NCI-H526 treated with DMSO at 0.1 percent for 48 hours (cell line): ENCODE measurements at regions not wholly inside any gene's neighbourhood (a gene's known extent, or its start where the extent isn't known, plus 50 kb on each side); places are given as distances from the start of the nearest gene placed in this dataset.
"Not testable (repeated sequence)": the region's sequence is repeated elsewhere in the genome, so short reads cannot be mapped to it uniquely, and the experiment has no call there.

Experiments
- DNase-seq: peaks from one replicate; lab custom pipeline; 2025; lab: John Stamatoyannopoulos, UW

DNA sequence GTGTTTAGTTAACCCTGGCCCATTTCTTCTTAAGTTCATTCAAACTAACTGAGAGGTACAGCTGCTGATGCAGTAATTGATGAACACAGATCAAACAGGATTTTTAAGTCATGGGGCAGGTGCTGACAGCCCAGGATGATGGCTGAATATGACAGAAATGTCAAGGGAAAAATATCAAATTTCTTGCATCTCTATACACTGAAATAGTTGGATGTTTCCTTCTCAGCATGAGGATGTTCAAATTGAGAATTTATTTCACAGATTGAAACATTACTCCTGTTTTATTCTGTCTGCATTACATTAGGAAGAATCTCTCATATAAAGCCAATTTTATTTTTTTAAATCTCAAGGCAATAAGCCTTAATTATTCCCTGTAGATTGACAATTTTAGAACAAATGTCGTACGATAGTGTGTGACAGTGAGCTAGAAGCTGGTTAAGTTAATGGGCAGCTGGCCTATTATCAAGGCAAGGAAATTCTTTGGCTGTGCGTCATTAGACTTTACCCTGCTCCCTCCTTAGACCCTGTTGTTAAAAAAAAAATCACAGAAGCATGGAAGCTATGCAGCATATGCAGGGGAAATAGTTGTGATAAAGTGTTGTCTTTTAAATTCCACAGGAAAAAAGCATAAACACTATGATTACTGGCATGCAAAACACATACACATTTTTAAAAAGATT, 183.8 kb upstream of the KCNMB2 start:
- DNase-seq: no peak

DNA sequence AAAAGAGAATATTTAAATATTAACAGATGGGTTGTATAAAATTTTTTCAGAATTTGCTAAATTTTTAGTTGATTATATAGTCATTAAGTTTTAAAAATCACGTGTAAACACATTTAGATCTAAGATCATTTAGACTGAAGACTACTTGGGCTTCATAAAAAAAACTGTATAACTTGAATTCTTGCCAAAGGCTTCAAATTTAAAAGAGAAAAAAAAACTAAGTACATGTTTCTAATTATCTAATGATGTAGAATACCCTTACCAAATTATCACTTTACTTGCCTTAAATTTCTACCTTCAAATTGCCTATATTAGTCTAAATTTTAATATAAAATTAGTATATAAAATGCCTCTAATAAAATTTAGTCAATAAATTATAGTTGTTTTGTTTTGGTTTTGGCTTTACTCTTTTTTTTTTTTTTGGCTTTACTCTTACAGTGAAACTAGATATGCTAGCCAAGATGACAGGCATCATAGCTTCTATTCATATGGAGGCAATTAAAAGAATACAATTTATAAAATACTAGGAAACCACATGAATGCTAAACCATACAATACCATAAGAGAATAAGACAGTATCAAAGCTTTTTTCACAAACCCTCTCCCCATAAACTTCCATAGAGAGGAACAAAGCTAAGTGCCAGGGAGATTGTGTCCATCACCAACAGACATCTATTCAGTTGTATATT, 183.1 kb upstream of the KCNMB2 start:
- no peak for DNase-seq

DNA sequence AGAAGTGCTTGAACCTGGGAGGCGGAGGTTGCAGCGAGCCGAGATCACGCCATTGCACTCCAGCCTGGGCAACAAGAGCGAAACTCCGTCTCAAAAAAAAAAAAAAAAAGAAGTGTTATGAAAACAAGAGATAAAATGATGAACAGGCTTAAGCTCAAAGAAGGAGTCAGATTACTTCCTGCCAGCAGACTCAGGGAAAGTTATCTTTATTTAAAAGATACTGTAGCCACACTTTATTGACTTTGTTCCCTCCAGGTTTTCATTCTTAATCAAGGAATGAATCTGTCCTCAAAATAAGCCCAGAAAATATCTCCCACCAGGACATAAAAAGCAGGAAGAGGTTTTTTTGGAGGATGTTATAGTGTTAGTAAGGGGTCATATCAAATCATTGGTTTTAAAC, 176.5 kb upstream of the KCNMB2 start:
- no peak for DNase-seq

DNA sequence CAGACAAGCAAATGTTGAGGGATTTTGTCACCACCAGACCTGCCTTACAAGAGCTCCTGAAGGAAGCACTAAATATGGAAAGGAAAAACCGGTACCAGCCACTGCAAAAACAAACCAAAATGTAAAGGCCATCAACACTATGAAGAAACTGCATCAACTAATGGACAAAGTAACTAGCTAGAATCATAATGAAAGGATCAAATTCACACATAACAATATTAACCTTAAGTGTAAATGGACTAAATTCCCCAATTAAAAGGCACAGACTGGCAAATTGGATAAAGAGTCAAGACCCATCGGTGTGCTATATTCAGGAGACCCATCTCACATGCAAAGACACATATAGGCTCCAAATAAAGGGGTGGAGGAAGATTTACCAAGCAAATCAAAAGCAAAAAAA, 173.2 kb upstream of the KCNMB2 start:
- not testable (repeated sequence) for DNase-seq

DNA sequence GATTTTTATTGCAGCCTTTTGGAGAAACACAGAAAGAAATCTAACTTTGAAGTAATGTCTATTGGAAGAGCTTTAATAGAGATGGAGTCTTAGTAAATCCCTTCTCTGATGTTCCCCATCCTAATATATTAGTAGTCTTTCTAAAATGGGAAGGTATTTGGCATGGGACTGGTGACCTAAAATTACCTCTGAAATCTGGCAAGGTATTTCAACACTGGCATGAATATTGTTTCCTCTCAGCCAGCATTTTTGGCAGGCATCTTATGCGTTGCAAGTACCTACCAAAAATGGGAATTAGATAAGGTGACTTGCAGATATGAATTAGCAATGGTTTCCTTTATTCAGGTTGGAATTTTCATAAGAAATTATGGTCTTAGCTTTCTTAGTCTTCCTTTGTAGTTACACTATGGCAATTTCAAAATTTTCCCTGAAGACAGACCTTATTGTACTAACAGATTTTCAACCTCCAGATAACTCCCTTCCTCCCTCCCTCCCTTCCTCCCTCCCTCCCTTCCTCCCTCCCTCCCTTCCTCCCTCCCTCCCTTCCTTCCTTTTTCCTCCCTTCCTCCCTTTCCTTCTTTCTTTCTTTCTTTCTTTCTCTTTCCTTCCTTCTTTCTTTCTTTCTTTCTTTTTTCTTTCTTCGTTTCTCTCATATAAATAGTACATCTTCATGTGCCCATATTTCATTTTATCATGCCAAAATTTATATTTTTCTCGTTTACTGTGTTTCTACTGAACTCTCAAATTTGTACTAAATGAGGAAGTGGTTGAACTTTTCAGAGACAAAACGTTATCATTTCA, 168.2 kb upstream of the KCNMB2 start:
- DNase-seq: no peak

DNA sequence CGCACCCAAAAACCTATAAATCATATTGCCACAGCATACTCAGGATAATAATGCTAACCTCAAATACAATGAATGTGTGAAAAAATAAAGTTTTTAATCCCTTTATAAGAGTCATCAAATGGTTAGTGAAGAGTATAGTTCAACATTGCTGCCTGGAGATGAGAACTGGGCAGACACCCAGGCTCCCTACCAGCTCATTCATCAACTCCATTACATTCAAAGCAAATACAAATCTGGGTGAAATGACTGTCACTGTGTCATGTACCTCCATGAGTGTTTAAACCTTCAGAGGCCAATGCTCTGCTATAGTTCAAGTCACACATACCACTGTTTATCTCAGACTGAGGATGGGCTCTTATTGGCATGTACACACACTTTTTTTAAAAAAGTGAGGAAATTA, 167.2 kb upstream of the KCNMB2 start:
- DNase-seq: no peak

DNA sequence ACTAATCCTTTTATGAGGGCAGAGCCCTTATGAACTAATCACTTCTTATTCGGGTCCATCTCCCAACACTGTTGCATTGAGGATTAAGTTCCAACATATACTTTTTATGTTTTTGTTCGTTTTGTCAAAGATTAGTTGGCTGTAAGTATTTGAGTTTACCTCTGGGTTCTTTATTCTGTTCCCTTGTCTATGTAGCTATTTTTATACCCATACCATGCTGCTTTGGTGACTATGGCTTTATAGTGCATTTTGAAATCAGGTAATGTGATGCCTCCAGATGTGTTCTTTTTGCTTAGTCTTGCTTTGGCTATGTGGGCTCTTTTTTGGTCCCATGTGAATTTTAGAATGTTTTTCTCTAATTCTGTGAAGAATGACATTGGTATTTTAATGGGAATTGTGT, 166.4 kb upstream of the KCNMB2 start:
- no peak for DNase-seq

DNA sequence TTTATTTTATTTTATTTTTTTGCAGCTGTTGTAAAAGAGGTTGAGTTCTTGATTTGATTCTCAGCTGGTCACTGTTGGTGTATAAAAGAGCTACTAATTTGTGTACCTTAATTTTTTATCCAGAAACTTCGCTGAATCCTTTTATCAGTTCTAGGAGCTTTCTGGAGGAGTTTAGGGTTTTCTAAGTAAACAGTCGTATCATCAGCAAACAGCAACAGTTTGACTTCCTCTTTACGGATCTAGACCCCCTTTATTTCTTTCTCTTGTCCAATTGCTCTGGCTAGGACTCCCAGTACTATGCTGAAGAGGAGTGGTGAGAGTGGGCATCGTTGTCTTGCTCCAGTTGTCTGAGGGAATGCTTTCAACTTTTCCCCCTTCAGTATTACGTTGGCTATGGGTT, 165.8 kb upstream of the KCNMB2 start:
- DNase-seq: no peak

DNA sequence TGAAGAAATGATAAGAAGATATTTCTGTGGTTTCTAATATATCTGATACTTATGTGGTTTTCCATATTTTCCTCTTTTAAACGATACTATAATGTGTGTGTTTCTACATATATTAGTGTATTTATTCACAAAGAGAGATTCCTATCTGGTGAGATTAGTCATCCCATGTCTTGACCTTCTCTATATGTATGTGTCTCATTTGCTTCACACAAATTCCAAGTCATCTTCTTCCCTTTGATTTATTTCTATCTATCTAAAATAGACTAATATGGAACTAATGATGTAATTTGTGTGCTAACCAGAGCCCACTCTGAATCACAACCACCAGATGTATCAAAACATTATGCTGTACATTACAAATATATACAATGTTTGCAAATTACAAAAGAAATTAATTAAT, 154.7 kb upstream of the KCNMB2 start:
- no peak for DNase-seq

DNA sequence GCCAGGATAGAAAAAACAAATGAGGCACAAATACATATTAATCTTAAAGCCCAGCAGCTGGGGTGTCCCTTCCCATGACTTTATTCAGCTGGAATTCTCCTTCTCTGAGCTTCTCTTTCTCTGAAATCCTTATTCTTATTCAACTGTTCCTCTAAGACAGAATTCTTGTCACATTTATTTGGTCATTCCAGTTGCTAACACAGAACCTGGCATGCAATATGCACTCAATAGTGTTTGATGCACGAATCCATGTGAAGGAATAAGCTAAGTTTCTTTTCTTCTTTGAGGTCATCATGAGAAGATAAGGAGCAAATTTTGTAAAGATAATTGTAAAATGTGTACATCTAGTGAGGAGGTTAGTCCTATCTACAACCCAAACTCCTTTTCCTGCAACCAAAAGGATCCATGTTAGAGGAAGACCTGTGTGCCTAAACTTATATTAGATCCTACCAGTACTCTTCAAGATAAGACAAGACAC, 154.2 kb upstream of the KCNMB2 start:
- no peak for DNase-seq

DNA sequence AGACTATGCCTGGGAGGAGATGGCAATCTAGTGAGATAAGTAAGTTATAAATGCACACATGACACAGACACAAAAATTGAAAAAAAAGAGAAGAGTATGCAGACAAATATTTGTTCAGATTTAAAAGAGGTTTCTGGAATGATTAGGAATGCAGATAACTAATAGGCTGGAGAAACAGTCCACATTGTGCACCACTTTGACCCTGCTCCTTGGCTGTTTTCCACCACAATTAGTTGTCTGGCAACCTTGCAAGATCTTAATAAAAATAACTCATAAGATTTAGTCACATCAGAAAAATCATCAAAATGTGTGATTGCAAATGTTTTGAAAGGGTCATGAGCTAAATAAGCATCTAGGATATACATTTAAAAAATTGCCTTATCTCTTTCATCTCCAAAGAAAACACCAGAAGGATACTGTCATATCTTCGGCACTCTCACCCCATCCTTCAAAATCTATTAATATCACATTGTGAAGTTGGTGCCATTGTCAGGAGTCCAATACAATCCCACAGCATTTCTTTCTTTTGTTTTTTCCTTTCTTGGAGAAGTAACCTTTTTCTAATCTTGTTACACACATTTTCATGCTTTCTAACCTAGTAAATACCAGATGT, 153.7 kb upstream of the KCNMB2 start:
- no peak for DNase-seq

DNA sequence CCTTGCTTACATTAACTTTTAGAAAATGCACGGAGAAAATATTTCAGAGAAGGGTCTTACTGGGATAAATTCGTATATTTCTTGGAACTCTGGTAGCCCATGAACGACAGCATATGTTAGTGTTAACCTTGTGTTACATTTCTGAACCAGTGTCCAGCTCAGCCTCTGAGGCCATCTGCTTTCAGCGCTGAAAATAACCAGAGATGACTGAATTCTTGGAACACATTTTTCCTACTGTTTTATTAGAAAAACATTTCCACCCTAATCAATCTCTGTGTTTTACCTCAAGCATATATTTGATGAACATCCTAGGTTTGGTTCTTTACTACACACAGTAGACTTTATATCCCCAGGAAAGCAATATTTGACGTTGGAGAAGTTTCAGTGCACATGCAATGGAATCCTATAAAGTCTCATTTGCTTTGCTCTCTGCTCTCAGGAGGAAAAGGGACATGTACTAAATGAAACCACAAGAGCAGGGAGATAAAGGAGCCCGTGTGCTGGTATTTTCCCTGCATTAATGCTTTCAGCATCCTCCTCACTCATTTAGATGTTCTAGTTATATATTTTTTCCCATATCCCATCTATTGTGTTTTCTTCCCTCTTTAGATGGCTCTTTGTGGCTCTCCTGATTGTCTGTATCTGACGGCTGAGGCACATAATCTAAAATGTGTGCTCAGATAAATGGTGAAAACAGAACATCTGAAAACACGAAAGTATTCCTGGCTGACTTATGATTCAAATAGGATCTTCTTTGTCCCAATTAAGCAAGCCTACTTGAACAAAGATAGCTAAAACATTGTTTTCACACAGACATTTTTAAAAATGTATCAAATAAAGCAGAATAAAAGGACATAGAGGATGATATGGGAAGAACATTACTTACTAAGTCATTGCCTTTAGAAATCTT, 151.7 kb upstream of the KCNMB2 start:
- DNase-seq: no peak

DNA sequence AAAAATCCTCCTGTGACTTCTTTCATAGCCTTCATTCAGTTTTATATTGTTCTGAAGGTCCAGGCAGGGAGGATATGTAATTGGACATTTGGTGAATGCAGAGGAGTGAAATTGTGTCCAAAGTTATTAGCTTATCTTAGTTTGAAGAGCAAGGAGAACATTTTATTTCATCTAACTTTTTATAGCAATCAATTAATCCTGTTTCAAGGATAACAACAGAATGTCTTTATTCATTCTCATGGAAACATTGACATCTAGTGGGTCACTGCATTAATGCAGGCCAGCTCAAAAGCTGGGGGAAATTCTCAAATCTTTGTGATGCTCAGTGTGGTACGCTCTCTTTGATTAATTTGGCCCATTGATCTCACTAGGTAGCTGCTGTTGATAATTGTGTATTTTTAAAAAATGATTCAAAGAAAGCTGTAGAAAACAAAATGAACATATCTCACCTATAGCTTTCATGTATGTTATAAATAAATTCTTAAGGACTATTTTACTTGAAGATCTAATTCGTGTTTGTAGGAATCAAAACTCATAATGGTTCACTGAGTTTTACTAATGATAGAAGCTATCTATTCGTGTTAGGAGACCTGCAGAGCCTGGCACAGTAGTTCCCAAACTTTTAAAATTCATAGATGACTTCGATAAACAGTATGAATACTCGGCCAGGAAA, 150.8 kb upstream of the KCNMB2 start:
- peak; percentile 7 for DNase-seq

DNA sequence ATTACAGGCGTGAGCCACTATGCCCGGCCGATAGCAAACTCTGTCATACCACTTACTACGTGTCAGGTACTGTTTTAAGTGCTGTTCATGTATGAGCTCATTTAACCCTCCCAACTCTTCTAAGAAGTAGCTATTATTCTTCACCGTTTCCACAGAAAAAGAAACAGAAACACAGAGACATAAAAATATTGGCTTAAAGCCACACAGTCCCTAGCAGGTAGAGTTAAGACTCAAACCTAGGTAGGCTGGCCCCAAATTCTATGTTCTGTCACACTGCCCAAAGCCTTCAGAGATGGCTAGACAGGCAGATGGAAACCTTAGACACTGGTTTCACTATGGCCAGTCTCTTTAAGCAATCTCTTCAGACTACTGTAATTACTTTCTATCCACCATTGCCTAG, 149.8 kb upstream of the KCNMB2 start:
- DNase-seq: no peak

DNA sequence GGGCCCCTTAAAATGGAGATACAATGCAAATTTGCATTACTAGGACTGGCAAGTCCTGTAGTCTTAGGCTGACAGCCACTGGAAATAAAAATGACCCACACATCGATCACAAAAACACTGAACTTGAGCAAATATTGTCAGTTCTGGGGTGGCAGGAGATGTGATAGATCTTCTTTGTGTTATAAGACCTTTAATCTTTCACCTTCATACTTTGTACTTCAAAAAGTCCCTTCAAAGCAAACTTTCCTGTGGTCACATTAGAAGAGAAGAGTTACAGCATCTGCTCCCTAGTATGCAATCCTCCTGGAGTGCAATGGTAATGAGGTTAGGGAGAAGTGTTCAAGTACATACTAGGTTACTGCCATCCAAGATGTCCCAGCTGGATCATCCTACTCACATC, 149.4 kb upstream of the KCNMB2 start:
- no peak for DNase-seq

DNA sequence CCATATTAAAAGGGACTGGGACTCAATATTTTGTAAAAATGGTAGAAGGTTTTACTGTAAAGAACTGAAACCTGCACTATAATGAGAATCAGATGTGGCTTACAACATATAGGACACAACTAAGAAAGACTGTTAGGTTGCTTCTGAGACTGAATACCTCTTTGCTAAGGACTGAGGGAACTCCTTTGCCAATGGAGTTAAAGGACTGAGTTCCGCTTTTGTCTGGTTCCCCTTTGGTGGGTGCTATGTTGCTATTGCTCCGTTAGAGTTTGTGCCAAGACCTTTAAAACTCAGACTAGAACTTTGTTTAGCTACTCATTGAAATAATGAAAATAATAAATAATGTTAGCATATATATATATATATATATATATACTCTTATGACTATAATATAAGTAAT, 147.8 kb upstream of the KCNMB2 start:
- no peak for DNase-seq

DNA sequence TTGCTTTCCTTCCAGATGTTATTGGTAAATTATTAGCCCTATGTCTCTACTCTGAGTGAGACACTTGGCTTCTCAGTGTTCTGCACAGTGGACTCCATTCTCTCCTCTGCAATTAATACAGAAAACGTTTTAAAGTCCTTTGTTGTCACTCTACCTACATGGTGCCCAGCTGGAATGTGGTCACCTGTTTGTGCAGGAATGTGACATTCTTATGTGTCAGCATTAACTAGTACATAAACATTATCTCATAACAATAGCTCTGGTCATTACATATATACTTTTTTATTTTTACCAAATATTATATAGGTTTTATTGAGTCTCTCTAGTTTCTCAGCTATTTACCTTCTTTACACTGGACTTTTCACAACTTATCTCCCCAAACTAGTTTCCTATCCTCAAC, 147.0 kb upstream of the KCNMB2 start:
- DNase-seq: no peak

DNA sequence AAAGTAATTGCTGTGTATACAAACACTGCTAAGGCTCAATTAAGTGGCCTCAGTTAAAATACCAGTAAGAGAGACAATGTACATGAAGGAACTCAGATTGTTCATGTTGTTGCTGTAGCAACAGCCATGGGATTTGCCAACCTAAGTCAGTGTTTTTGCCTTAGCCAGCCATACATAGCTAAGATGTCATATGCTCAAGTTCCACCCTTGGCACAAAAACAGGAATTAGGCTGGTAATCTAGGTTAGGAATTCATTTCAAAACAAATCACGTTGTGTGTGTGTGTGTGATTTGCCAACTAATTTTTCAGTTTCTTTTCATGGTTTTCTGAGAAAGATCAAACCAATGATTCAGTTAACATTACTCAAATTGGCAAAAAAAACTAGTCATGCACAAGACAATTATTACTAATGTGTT, 143.7 kb upstream of the KCNMB2 start:
- no peak for DNase-seq

DNA sequence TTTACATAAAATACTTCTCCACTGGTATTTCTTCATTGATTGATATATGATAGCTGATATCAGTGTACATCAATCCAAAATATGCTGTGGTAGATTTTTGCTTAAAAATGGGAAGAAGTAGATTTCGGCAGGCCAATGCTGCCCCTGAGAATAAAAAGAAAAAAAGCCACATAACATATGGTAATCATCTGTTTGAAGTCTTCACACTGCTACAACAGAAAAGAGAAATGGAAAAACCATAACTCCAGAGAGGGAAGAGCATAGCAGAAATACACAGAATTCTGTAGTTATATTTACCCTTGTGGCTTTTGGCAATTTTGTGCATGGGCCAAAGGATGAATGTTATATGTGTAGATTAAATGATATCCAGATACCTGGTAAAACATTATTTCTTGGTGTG, 143.1 kb upstream of the KCNMB2 start:
- no peak for DNase-seq

DNA sequence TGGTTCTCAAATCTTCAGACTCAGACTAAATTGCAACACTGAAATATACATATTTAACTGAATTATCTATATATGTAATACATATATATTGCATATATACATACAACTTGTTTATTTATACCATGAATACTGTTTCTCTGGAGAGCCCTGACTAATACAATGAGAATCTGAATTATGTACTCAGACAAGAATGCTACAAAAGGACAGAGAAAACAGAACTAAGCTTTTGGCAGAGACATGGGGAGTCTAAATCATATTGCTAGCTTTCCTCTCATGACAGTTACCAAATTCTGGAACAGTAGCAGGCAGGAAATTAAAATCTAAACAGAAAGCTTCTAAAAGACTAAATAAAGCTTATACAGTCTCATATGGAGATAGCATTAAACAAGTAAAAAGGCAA, 142.4 kb upstream of the KCNMB2 start:
- DNase-seq: no peak

DNA sequence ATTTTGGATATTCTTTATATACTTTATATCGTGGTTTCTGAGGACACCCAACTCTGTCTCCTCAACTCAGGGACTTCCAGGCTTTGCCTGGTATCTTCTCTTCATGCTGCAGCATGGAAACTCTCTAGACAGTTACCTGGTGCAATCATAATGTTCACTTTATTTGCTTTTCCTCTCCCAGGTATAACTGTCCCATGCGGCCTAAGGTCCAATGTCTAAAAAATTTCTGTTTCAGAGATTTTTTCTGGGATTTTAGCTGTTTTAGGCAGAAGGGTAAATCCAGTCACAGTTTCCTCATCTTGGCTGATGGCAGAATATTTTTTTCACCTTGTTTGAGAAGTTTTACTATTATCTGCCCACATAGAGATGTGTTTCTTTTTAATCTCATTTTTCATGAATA, 139.9 kb upstream of the KCNMB2 start:
- DNase-seq: no peak
